ENCODE measurements at regions not wholly inside any gene's neighbourhood (a gene's known extent, or its start where the extent isn't known, plus 50 kb on each side); places are given as distances from the start of the nearest gene placed in this dataset.

GRCh38 chr10:62657244-62657835, 147.2 kb upstream of the ADO start:
- Histone ChIP-seq H3K36me3 (ENCODE audit: control insufficient read depth in 4 of 4, insufficient read depth in 4 of 4, low read length in 4 of 4) (no peaks in the 10 kb centered on the region), H3K9me3 (ENCODE audit: control insufficient read depth in 4 of 4, insufficient read depth in 3 of 4, low read length in 3 of 4) (peaks cover 0 to 7% (median 0%) of the 10 kb centered on the region in 4 donors), H3K27me3 (ENCODE audit: control insufficient read depth in 3 of 3, insufficient read depth in 3 of 3, low read length in 2 of 3) (no peaks in the 10 kb centered on the region), H3K4me3 (no peak overlapping the region), H3K9ac (ENCODE audit: insufficient read depth in 1 of 2, low read length in 2 of 2) (no peak overlapping the region), H3K27ac (ENCODE audit: low read depth in 1 of 2, low read length in 1 of 2) (no peak overlapping the region), H3K4me1 (ENCODE audit: control insufficient read depth in 5 of 5, insufficient read depth in 5 of 5, low read length in 5 of 5) (peaks cover 0 to 7% (median 2%) of the 10 kb centered on the region in 5 donors)
- 93 to 97% methylated on average over 17 to 20 of the region's 20 CpGs for WGBS, 2 donors
- ATAC-seq (ENCODE audit: insufficient read depth, low FRiP score), result no peak
- no peak for TF ChIP-seq CTCF (IDR thresholded peaks at IDR 0.05; ENCODE audit: control extremely low read depth, extremely low read depth)
- peak in 2 of 3 donors; percentile 6 to 38 for DNase-seq

DNA sequence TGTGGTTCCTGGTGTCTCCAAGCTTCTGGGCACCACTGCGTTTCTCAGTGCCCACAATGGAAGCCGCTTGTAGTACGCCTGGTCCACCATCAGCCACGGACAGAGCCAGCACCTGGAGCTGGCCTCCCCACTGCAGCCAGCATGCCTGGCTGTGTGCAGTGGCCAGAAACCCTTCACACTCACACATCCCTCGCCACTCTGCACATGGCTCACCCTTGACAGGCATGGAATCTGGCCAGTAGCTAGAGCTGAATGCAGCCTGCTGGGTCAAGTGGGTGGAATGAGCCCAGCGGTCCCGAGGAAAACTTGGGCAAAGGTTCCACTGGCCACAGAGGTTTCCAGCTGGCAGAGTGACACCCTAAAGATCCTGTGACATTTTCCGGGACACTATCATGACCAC, 146.0 kb upstream of the ADO start:
- WGBS, 2 donors, result 80 to 89% methylated on average over 8 of the region's 8 CpGs
- Histone ChIP-seq H3K4me3 (no peak overlapping the region), H3K9me3 (ENCODE audit: control insufficient read depth in 4 of 4, insufficient read depth in 3 of 4, low read length in 3 of 4) (peaks cover 0 to 7% (median 0%) of the 10 kb centered on the region in 4 donors), H3K4me1 (ENCODE audit: control insufficient read depth in 5 of 5, insufficient read depth in 5 of 5, low read length in 5 of 5) (peaks cover 0 to 11% (median 2%) of the 10 kb centered on the region in 5 donors), H3K9ac (ENCODE audit: insufficient read depth in 1 of 2, low read length in 2 of 2) (no peak overlapping the region), H3K36me3 (ENCODE audit: control insufficient read depth in 4 of 4, insufficient read depth in 4 of 4, low read length in 4 of 4) (no peaks in the 10 kb centered on the region), H3K27ac (ENCODE audit: low read depth in 1 of 2, low read length in 1 of 2) (no peak overlapping the region), H3K27me3 (ENCODE audit: control insufficient read depth in 3 of 3, insufficient read depth in 3 of 3, low read length in 2 of 3) (no peaks in the 10 kb centered on the region)
- ATAC-seq (ENCODE audit: insufficient read depth, low FRiP score) (no peak), DNase-seq (no peak)
- no peak for TF ChIP-seq CTCF (IDR thresholded peaks at IDR 0.05; ENCODE audit: control extremely low read depth, extremely low read depth)

GRCh38 chr10:62661143-62661542, 143.4 kb upstream of the ADO start:
- DNase-seq (no peak), ATAC-seq (ENCODE audit: insufficient read depth, low FRiP score) (no peak)
- Histone ChIP-seq H3K9ac (ENCODE audit: insufficient read depth in 1 of 2, low read length in 2 of 2) (no peak overlapping the region), H3K4me3 (no peak overlapping the region), H3K36me3 (ENCODE audit: control insufficient read depth in 4 of 4, insufficient read depth in 4 of 4, low read length in 4 of 4) (no peaks in the 10 kb centered on the region), H3K27me3 (ENCODE audit: control insufficient read depth in 3 of 3, insufficient read depth in 3 of 3, low read length in 2 of 3) (no peaks in the 10 kb centered on the region), H3K27ac (ENCODE audit: low read depth in 1 of 2, low read length in 1 of 2) (no peak overlapping the region), H3K9me3 (ENCODE audit: control insufficient read depth in 4 of 4, insufficient read depth in 3 of 4, low read length in 3 of 4) (peaks cover 0 to 7% (median 0%) of the 10 kb centered on the region in 4 donors), H3K4me1 (ENCODE audit: control insufficient read depth in 5 of 5, insufficient read depth in 5 of 5, low read length in 5 of 5) (peaks cover 0 to 11% (median 2%) of the 10 kb centered on the region in 5 donors)
- TF ChIP-seq CTCF (IDR thresholded peaks at IDR 0.05; ENCODE audit: control extremely low read depth, extremely low read depth), result no peak
- 77 to 92% methylated on average over 3 of the region's 3 CpGs for WGBS, 2 donors

GRCh38 chr10:62662486-62662885, 142.0 kb upstream of the ADO start:
- DNase-seq (no peak), ATAC-seq (ENCODE audit: insufficient read depth, low FRiP score) (no peak)
- Histone ChIP-seq H3K36me3 (ENCODE audit: control insufficient read depth in 4 of 4, insufficient read depth in 4 of 4, low read length in 4 of 4) (no peaks in the 10 kb centered on the region), H3K4me1 (ENCODE audit: control insufficient read depth in 5 of 5, insufficient read depth in 5 of 5, low read length in 5 of 5) (peaks cover 0 to 4% (median 2%) of the 10 kb centered on the region in 5 donors), H3K9ac (ENCODE audit: insufficient read depth in 1 of 2, low read length in 2 of 2) (no peak overlapping the region), H3K27ac (ENCODE audit: low read depth in 1 of 2, low read length in 1 of 2) (no peak overlapping the region), H3K9me3 (ENCODE audit: control insufficient read depth in 4 of 4, insufficient read depth in 3 of 4, low read length in 3 of 4) (peaks cover 0 to 5% (median 0%) of the 10 kb centered on the region in 4 donors), H3K4me3 (no peak overlapping the region), H3K27me3 (ENCODE audit: control insufficient read depth in 3 of 3, insufficient read depth in 3 of 3, low read length in 2 of 3) (no peaks in the 10 kb centered on the region)
- 86 to 92% methylated on average over 3 of the region's 3 CpGs for WGBS, 2 donors
- no peak for TF ChIP-seq CTCF (IDR thresholded peaks at IDR 0.05; ENCODE audit: control extremely low read depth, extremely low read depth)
